Parathyroid adenoma (tissue), 2 donors: ENCODE measurements at regions not wholly inside any gene's neighbourhood (a gene's known extent, or its start where the extent isn't known, plus 50 kb on each side); places are given as distances from the start of the nearest gene placed in this dataset.

ENCODE experiments used
- H2AFZ ChIP-seq: fragments of 300-600 bp; sonication (generic); one replicate; pipeline ENCODE4 v1.7.0; 2017; ENCODE audit warnings: antibody characterized with exemption, mild to moderate bottlenecking
- H3K27ac ChIP-seq: fragments of 300-600 bp; sonication (generic); one replicate; pipeline ENCODE4 v1.7.0; 2017
- H3K27me3 ChIP-seq: fragments of 300-600 bp; sonication (generic); one replicate; pipeline ENCODE4 v1.7.0; 2017; ENCODE audit warnings: low read length; ENCODE audit not compliant: control insufficient read depth, insufficient read depth
- H3K36me3 ChIP-seq: fragments of 300-600 bp; sonication (generic); one replicate; pipeline ENCODE4 v1.7.0; 2017; ENCODE audit warnings: low read length; ENCODE audit not compliant: control insufficient read depth, insufficient read depth
- H3K4me1 ChIP-seq: fragments of 300-600 bp; sonication (generic); one replicate; pipeline ENCODE4 v1.7.0; 2017; ENCODE audit warnings: control low read depth
- H3K4me2 ChIP-seq: fragments of 300-600 bp; sonication (generic); one replicate; pipeline ENCODE4 v1.7.0; 2017; ENCODE audit warnings: low read length
- H3K4me3 ChIP-seq: fragments of 300-600 bp; sonication (generic); one replicate; pipeline ENCODE4 v1.7.0; 2017; ENCODE audit warnings: low read depth, low read length
- H3K79me2 ChIP-seq: fragments of 300-600 bp; sonication (generic); one replicate; pipeline ENCODE4 v1.7.0; 2017; ENCODE audit warnings: control low read depth
- H3K9ac ChIP-seq: fragments of 300-600 bp; sonication (generic); one replicate; pipeline ENCODE4 v1.7.0; 2017; ENCODE audit warnings: mild to moderate bottlenecking
- H3K9me3 ChIP-seq: fragments of 300-600 bp; sonication (generic); one replicate; pipeline ENCODE4 v1.7.0; 2017; ENCODE audit warnings: low read length; ENCODE audit not compliant: control insufficient read depth
- TF ChIP-seq, protein P1 (sequence below): fragments of 300-600 bp; sonication (generic); IDR thresholded peaks from one replicate; pipeline ENCODE4 v1.7.0; 2017; ENCODE audit warnings: antibody characterized with exemption, mild to moderate bottlenecking
- donor health status: primary hyperparathyroidism.

DNA sequence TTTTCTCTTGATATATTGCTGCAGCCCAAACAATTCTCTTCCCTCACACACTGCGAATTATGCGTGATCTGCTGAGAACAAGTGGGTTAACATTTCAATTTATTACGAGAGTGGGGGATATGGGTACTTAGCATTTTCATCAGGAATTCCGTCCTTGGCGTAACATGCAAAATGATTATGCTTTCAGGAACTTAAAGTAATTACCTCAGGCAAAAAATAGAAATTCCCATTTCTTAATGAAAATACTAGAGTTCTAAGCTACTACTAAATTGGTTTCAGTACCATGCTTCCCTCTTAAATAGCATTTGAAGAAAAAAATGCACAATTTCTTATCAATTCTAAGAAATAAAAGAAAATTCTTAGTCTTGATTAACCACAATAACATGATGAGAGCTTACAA lies 213.5 kb downstream of the GPAM start:
- H2AFZ ChIP-seq = no peak overlapping the region
- no peak overlapping the region for H3K9ac ChIP-seq
- no peaks in the 10 kb centered on the region for H3K4me1 ChIP-seq
- H3K36me3 ChIP-seq = no peaks in the 10 kb centered on the region
- TF ChIP-seq, protein P1, sequence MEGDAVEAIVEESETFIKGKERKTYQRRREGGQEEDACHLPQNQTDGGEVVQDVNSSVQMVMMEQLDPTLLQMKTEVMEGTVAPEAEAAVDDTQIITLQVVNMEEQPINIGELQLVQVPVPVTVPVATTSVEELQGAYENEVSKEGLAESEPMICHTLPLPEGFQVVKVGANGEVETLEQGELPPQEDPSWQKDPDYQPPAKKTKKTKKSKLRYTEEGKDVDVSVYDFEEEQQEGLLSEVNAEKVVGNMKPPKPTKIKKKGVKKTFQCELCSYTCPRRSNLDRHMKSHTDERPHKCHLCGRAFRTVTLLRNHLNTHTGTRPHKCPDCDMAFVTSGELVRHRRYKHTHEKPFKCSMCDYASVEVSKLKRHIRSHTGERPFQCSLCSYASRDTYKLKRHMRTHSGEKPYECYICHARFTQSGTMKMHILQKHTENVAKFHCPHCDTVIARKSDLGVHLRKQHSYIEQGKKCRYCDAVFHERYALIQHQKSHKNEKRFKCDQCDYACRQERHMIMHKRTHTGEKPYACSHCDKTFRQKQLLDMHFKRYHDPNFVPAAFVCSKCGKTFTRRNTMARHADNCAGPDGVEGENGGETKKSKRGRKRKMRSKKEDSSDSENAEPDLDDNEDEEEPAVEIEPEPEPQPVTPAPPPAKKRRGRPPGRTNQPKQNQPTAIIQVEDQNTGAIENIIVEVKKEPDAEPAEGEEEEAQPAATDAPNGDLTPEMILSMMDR = no peak
- H3K27me3 ChIP-seq = no peaks in the 10 kb centered on the region
- no peak overlapping the region for H3K27ac ChIP-seq
- no peak overlapping the region for H3K4me2 ChIP-seq
- H3K79me2 ChIP-seq = no peaks in the 10 kb centered on the region
- H3K9me3 ChIP-seq = no peaks in the 10 kb centered on the region
- H3K4me3 ChIP-seq = no peak overlapping the region

DNA sequence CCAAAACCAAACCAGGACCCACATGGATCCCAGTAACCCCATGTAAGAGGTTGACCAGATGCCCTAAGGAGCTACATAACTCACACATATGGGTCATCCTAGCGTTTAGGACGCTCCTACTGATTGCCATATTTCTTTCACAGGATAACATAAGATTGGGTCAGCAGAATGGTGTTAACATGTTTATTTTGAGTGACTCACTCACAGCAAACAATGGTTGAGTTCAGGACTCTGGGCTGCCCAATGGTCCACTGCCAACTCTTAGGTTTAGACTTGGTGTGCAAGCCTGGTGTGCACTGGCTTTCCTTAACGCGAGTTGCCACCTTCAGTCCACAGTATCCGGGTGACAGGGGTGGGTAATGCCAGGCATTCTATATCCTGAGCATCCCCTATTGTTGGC lies 211.5 kb downstream of the GPAM start:
- TF ChIP-seq, protein P1 = no peak
- Histone ChIP-seq H3K36me3 (no peaks in the 10 kb centered on the region), H3K9ac (no peak overlapping the region), H3K79me2 (no peaks in the 10 kb centered on the region), H3K4me3 (no peak overlapping the region), H3K9me3 (no peaks in the 10 kb centered on the region), H3K27me3 (no peaks in the 10 kb centered on the region), H3K27ac (no peak overlapping the region), H3K4me1 (no peaks in the 10 kb centered on the region), H2AFZ (no peak overlapping the region), H3K4me2 (no peak overlapping the region)

DNA sequence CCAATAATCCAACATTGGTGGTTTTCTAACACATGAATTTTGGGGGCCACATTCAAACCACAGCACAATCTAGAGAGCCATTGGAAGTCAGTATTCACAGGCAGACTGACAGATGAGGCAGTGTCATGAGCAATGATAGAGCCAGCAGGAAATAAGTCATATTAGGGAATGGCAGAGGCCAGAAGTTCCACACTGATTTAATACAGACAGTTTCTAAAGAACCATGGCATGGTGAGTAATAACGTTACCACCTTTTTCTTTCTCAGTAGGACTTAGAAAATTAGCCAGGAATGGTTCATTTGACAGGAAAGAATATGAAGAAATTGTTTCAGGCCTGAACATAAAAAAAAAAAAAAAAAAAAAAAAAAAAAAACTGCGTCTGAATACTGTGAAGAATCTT lies 210.3 kb downstream of the GPAM start:
- Histone ChIP-seq H3K27me3 (no peaks in the 10 kb centered on the region), H3K27ac (no peak overlapping the region), H3K36me3 (no peaks in the 10 kb centered on the region), H3K4me1 (no peaks in the 10 kb centered on the region), H3K9ac (no peak overlapping the region), H3K4me2 (no peak overlapping the region), H2AFZ (no peak overlapping the region), H3K79me2 (no peaks in the 10 kb centered on the region), H3K4me3 (no peak overlapping the region), H3K9me3 (no peaks in the 10 kb centered on the region)
- TF ChIP-seq, protein P1 = no peak

GRCh38 chr10:111973826-111974225 lies 209.7 kb downstream of the GPAM start:
- H3K4me2 ChIP-seq = no peak overlapping the region
- no peak overlapping the region for H3K9ac ChIP-seq
- H3K4me1 ChIP-seq = no peaks in the 10 kb centered on the region
- no peak overlapping the region for H3K4me3 ChIP-seq
- no peaks in the 10 kb centered on the region for H3K79me2 ChIP-seq
- no peaks in the 10 kb centered on the region for H3K36me3 ChIP-seq
- H2AFZ ChIP-seq = no peak overlapping the region
- H3K9me3 ChIP-seq = no peaks in the 10 kb centered on the region
- H3K27me3 ChIP-seq = no peaks in the 10 kb centered on the region
- H3K27ac ChIP-seq = no peak overlapping the region
- TF ChIP-seq, protein P1 = no peak

DNA sequence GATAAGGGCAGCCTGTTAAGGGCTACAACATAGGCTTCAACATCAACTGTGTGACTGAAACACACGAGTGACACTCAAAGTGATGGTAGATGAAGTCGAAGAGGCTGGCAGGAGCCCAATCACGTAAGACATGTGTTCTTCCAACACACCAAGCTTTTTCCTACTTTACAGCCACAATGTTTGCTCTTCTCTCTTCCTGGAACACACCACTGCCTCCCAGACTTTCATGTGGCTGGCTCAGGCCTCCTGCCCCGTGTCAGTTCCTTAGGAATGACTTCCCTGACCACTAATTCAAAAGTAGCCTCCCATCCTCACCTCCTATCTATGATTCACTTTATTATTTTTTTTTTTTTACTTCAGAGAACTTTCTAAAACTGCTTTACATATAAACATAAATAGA lies 209.2 kb downstream of the GPAM start:
- Histone ChIP-seq H3K79me2 (no peaks in the 10 kb centered on the region), H3K27ac (no peak overlapping the region), H3K4me3 (no peak overlapping the region), H3K9ac (no peak overlapping the region), H3K36me3 (no peaks in the 10 kb centered on the region), H3K27me3 (no peaks in the 10 kb centered on the region), H3K4me1 (no peaks in the 10 kb centered on the region), H3K9me3 (no peaks in the 10 kb centered on the region), H2AFZ (no peak overlapping the region), H3K4me2 (no peak overlapping the region)
- TF ChIP-seq, protein P1 = no peak
